ENCODE measurements at regions not wholly inside any gene's neighbourhood (a gene's known extent, or its start where the extent isn't known, plus 50 kb on each side); places are given as distances from the start of the nearest gene placed in this dataset.
A peak's percentile ranks its signal among the peaks of the same experiment; 100 is the strongest.

DNA sequence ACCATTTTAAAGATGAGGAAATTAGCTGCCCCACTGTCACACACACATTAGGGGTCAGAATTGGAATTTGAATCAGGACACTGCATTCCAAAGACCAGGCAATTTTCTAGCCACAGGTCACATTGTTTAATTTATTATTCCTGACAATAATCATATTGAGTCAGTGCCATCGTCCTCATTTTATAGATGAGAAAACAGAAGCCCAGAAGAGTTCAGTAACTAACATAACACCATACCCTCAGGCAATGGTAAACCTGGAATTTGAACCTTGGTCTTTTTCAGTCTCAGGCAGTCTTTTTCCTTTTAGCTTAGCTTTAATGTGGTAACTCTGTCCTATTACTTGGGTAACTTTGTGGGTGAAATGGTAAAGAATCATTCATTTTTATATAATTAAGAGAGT, 330.3 kb upstream of the SYT1 start:
- no peak overlapping the region for H3K4me3 ChIP-seq
- TF ChIP-seq EHF (CRISPR knock-in tag; IDR thresholded peaks at IDR 0.05): no peak
- 3% methylated on average over 1 of the region's 1 CpG for WGBS (ENCODE audit: missing lambda C conversion rate)
- ATAC-seq: no peak
- FAIRE-seq: no peak
- DNase-seq (ENCODE audit: low read depth in 1 of 2, low spot score in 1 of 2): no peak
- no peak overlapping the region for H3K27ac ChIP-seq
- 0 out of 3 replicates have a peak overlapping the region, but pooled peaks have one; percentile 7 for H3K4me2 ChIP-seq
- no peaks in the 10 kb centered on the region for H3K9me3 ChIP-seq
- peaks cover 7% of the 10 kb centered on the region; the same call in 1 of the 3 replicates for H3K4me1 ChIP-seq
- CTCF ChIA-PET: no interaction called here
- POLR2A ChIA-PET: no interaction called here

DNA sequence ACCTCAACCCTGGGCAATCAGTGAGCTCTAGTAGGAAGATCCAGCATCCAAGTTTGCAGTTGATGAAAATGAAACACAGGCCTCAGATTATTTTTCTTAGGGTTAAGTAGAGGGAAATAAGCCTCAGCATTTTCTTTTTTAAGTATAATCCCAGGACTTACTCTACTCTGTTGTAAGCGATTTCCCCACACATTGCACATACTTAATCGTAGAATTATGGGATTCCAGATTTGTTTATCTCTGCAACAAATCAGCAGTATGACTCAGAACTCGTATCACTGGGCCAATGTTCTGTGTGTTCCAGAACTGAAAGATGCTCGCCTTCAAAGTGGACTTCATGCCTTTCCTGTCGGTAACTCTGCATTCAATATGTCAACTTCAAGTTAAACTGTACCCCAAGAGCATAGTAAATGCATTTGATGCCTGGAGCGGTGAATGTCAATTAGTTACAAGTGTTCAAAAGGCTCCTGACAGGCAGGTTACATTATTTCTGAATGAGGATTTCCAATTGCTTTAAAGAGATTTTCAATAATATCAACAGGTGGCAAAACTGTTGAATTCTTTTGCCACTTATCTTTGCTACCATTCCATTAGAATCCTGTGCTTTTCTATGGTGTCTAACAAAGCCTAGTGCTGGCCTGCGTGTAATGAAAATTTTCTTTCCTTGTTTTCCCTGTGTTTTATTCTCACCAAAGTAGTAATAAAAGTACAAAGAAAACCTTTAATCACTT, 323.8 kb upstream of the SYT1 start:
- WGBS (ENCODE audit: missing lambda C conversion rate): 73% methylated on average over 7 of the region's 7 CpGs
- Histone ChIP-seq H3K4me1 (no peaks in the 10 kb centered on the region), H3K4me3 (no peak overlapping the region), H3K9me3 (no peaks in the 10 kb centered on the region), H3K4me2 (no peak overlapping the region), H3K27ac (no peak overlapping the region)
- POLR2A ChIA-PET: no interaction called here
- CTCF ChIA-PET: no interaction called here
- ATAC-seq (no peak), DNase-seq (ENCODE audit: low read depth in 1 of 2, low spot score in 1 of 2) (no peak), FAIRE-seq (no peak)
- TF ChIP-seq HOXB5 (CRISPR knock-in tag; IDR thresholded peaks at IDR 0.05) (no peak), TP53 (CRISPR knock-in tag; IDR thresholded peaks at IDR 0.05) (no peak), CHD2 (IDR thresholded peaks at IDR 0.05; ENCODE audit: low read length, partially characterized antibody) (no peak), CHD4 (IDR thresholded peaks at IDR 0.05; ENCODE audit: borderline replicate concordance) (no peak), CBX8 (IDR thresholded peaks at IDR 0.05) (no peak), TFCP2L1 (CRISPR knock-in tag; IDR thresholded peaks at IDR 0.05) (no peak), HOXB13 (CRISPR knock-in tag; IDR thresholded peaks at IDR 0.05; ENCODE audit: low read depth) (no peak), MAFK (IDR thresholded peaks at IDR 0.05; ENCODE audit: partially characterized antibody) (no peak), ZC3H11A (IDR thresholded peaks at IDR 0.05) (no peak), JUNB (IDR thresholded peaks at IDR 0.05) (no peak), JUN (IDR thresholded peaks at IDR 0.05) (no peak), NR3C1 (IDR thresholded peaks at IDR 0.05) (no peak), MAZ (IDR thresholded peaks at IDR 0.05; ENCODE audit: borderline replicate concordance, low read depth, low read length) (no peak), EHMT2 (IDR thresholded peaks at IDR 0.05; ENCODE audit: low read depth) (no peak)
- TF ChIP-seq, protein P1, sequence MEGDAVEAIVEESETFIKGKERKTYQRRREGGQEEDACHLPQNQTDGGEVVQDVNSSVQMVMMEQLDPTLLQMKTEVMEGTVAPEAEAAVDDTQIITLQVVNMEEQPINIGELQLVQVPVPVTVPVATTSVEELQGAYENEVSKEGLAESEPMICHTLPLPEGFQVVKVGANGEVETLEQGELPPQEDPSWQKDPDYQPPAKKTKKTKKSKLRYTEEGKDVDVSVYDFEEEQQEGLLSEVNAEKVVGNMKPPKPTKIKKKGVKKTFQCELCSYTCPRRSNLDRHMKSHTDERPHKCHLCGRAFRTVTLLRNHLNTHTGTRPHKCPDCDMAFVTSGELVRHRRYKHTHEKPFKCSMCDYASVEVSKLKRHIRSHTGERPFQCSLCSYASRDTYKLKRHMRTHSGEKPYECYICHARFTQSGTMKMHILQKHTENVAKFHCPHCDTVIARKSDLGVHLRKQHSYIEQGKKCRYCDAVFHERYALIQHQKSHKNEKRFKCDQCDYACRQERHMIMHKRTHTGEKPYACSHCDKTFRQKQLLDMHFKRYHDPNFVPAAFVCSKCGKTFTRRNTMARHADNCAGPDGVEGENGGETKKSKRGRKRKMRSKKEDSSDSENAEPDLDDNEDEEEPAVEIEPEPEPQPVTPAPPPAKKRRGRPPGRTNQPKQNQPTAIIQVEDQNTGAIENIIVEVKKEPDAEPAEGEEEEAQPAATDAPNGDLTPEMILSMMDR (IDR thresholded peaks at IDR 0.05): no peak
- TF ChIP-seq, protein P2, sequence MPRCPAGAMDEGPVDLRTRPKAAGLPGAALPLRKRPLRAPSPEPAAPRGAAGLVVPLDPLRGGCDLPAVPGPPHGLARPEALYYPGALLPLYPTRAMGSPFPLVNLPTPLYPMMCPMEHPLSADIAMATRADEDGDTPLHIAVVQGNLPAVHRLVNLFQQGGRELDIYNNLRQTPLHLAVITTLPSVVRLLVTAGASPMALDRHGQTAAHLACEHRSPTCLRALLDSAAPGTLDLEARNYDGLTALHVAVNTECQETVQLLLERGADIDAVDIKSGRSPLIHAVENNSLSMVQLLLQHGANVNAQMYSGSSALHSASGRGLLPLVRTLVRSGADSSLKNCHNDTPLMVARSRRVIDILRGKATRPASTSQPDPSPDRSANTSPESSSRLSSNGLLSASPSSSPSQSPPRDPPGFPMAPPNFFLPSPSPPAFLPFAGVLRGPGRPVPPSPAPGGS (IDR thresholded peaks at IDR 0.05): no peak
- TF ChIP-seq, protein P3, sequence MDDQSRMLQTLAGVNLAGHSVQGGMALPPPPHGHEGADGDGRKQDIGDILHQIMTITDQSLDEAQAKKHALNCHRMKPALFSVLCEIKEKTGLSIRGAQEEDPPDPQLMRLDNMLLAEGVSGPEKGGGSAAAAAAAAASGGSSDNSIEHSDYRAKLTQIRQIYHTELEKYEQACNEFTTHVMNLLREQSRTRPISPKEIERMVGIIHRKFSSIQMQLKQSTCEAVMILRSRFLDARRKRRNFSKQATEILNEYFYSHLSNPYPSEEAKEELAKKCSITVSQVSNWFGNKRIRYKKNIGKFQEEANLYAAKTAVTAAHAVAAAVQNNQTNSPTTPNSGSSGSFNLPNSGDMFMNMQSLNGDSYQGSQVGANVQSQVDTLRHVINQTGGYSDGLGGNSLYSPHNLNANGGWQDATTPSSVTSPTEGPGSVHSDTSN (IDR thresholded peaks at IDR 0.05): no peak
- TF ChIP-seq, protein P4, sequence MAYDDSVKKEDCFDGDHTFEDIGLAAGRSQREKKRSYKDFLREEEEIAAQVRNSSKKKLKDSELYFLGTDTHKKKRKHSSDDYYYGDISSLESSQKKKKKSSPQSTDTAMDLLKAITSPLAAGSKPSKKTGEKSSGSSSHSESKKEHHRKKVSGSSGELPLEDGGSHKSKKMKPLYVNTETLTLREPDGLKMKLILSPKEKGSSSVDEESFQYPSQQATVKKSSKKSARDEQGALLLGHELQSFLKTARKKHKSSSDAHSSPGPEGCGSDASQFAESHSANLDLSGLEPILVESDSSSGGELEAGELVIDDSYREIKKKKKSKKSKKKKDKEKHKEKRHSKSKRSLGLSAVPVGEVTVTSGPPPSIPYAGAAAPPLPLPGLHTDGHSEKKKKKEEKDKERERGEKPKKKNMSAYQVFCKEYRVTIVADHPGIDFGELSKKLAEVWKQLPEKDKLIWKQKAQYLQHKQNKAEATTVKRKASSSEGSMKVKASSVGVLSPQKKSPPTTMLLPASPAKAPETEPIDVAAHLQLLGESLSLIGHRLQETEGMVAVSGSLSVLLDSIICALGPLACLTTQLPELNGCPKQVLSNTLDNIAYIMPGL (CRISPR knock-in tag; IDR thresholded peaks at IDR 0.05; ENCODE audit: borderline replicate concordance): no peak
- TF ChIP-seq, protein P5, sequence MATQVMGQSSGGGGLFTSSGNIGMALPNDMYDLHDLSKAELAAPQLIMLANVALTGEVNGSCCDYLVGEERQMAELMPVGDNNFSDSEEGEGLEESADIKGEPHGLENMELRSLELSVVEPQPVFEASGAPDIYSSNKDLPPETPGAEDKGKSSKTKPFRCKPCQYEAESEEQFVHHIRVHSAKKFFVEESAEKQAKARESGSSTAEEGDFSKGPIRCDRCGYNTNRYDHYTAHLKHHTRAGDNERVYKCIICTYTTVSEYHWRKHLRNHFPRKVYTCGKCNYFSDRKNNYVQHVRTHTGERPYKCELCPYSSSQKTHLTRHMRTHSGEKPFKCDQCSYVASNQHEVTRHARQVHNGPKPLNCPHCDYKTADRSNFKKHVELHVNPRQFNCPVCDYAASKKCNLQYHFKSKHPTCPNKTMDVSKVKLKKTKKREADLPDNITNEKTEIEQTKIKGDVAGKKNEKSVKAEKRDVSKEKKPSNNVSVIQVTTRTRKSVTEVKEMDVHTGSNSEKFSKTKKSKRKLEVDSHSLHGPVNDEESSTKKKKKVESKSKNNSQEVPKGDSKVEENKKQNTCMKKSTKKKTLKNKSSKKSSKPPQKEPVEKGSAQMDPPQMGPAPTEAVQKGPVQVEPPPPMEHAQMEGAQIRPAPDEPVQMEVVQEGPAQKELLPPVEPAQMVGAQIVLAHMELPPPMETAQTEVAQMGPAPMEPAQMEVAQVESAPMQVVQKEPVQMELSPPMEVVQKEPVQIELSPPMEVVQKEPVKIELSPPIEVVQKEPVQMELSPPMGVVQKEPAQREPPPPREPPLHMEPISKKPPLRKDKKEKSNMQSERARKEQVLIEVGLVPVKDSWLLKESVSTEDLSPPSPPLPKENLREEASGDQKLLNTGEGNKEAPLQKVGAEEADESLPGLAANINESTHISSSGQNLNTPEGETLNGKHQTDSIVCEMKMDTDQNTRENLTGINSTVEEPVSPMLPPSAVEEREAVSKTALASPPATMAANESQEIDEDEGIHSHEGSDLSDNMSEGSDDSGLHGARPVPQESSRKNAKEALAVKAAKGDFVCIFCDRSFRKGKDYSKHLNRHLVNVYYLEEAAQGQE (IDR thresholded peaks at IDR 0.05): no peak
- TF ChIP-seq, protein P6, sequence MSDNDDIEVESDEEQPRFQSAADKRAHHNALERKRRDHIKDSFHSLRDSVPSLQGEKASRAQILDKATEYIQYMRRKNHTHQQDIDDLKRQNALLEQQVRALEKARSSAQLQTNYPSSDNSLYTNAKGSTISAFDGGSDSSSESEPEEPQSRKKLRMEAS (IDR thresholded peaks at IDR 0.05): no peak
